Stimulated activated CD4-positive, alpha-beta T cell treated with anti-CD3 and anti-CD28 coated beads, Interleukin-15, amount 100 ng/mL, for 24 hours (primary cell): ENCODE measurements at regions not wholly inside any gene's neighbourhood (a gene's known extent, or its start where the extent isn't known, plus 50 kb on each side); places are given as distances from the start of the nearest gene placed in this dataset.

Experiments used
- DNase-seq: peaks from one replicate; pipeline ENCODE4 v3.0.0-alpha.2; 2020

DNA sequence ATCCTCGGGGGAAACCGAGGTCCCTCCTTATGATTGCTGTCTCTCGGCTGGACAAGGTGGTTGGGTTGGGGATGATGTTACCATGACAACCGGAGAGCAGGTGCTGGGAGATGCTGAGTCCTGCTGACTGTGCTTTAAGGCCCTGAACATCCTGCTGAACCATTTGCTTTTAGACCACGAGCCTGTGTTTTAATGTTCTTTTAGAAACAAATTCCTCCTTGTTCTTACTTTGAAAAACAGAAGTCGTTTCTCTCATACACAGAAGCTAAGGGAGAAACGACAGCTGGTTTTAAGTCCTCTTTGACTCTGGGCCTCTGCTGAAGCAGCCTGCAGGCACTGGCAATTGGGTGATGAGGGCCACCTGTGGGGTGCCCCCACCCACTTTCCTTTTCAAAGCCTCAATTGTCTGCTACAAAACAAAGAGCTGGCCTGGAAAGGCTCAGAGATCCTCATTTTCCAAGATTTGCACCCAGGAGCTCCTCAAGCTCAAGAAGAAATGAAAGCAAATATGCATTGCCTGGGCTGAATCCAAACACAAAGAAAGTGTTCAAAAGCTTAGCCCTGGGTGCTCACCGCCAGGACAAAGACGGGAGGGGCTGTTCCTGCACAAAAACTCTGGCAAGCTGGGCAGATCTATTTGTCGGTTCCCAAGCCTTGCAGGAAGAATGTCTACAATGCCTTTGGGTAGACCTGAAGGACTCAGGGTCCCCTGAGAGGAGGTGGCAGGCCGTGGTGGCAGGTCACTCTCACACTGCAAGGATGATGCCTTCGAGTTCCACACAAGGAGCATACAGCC is 90.0 kb upstream of the CLMN start:
- no peak for DNase-seq

DNA sequence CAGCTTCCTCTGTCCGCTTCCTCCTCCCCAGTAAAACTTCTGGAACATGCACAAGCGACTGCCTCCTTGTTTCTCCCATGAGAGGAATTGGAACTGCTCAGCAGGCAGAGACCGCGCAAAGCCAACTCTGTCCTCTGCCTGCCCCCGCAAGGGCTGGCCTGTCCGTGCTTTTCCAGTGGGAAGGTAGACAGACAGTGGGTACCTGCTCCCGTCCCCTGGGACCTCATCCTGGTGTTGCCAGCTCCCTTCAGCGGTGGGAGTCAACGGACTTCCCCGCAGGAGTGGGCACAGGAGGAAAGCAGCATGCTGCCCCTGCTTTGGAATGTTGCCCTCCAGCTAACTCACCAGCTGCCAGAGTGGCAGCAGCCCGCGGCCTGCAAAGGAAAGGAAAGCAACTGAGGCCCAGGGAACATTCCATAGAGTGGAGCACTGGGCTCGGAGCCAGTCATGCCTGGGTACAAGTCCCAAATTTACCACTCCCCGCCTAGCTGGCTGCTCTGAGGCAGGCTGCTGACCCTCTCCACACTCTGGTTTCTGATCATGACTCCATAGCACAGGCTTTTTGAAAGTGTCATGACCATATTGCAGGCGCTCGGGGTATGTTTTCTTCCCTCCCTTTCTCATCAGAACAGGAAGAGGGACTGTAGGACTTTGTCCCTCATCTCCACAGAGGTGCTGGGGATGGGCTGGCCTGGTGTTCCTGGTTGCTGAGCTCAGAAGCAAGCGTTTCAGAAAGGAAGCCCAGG is 89.2 kb upstream of the CLMN start:
- no peak for DNase-seq

DNA sequence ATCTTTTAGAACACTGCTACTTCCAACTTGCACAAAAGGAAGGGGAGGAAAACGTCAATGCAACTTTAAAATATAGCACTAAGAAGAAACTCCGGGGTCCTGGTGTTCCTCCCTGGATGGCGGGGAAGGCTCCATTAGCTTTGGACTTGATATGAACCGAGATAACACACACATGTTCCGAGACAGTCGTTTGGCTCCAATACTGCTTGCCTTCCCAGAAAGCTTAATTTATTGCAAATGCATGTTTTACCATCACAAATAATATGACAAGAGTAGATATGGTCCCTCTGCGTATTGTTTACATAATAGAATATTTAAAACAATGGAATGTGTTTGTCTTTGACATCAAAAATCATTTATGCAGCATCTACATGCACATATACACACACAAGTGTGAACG is 87.6 kb upstream of the CLMN start:
- no peak for DNase-seq

DNA sequence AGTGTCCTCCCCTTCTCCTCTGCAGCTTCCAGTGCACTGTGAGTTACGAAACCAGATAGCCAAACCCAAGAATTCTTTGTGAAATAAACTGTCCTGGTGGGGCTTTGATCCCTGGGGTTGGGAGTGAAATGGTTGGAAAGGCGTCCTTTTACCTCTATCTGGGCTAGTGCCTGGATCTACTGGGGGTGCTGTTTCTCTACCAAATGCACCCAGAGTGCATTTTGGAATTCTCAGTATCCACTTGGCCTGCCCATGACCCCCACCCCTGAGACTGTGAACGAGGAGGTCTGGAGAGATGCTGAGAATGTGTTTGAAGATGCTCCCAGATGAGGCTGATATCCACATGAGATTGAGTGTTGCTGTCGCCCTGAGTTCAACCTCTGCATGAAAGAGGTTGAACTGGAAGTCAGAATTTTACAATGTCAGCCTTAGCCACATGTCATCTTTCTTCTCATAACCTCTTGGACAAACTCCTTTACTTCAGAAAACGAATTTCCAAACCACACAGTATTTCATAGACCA is 87.1 kb upstream of the CLMN start:
- DNase-seq = no peak

DNA sequence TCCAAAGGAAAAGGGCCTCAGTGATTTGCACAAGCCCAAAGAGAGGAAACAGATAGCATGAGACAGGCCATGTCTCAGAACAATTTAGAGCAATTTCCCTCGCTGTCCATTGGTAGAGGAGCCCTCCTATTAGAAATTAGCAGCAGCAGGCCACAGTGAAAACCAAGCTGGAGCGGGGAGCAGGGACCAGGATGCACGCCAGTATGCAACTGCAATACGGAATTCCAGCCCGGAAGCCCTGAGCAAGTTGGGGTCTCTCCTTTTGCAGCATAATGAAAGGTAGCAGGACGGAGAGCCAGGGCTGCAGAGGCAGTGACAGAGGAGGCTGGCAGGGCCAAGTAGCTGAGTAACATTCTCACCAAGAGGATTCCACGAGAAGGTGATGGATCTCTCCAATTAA is 84.9 kb upstream of the CLMN start:
- no peak for DNase-seq

DNA sequence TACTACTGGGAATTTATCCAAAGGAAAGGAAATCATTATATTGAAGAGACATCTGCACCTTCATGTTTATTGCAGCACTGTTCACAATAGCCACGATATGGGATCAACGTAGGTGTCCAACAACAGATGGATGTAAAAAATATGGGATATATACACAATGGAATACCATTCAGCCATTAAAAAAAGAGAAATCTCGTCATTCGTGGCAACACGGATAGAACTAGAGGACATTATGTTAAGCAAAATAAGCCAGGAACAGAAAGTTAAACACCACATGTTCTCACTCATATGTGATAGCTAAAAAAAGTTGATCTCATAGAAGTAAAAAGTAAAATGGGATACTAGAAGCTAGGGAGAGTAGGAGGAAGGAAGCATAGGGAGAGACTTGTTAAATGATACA is 82.9 kb upstream of the CLMN start:
- DNase-seq = no peak

DNA sequence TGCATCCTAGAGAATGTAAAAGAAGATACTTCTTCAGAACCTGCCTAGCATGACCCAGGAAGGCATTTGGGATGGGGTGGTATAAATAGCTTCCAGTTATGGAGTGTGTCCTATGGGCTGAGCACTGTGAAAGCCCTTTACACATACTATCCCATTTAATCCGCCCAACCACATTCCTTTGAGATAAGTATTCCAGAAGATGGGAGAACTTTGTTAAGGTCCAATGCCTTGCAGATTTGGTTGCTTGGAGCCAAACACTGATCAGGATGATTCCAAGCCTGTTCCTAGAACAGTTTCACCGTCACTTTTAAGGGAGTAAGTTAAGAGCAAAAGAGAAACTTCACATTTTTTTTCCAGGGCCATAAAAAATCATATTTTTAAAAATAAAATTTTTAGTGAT is 82.5 kb upstream of the CLMN start:
- no peak for DNase-seq

DNA sequence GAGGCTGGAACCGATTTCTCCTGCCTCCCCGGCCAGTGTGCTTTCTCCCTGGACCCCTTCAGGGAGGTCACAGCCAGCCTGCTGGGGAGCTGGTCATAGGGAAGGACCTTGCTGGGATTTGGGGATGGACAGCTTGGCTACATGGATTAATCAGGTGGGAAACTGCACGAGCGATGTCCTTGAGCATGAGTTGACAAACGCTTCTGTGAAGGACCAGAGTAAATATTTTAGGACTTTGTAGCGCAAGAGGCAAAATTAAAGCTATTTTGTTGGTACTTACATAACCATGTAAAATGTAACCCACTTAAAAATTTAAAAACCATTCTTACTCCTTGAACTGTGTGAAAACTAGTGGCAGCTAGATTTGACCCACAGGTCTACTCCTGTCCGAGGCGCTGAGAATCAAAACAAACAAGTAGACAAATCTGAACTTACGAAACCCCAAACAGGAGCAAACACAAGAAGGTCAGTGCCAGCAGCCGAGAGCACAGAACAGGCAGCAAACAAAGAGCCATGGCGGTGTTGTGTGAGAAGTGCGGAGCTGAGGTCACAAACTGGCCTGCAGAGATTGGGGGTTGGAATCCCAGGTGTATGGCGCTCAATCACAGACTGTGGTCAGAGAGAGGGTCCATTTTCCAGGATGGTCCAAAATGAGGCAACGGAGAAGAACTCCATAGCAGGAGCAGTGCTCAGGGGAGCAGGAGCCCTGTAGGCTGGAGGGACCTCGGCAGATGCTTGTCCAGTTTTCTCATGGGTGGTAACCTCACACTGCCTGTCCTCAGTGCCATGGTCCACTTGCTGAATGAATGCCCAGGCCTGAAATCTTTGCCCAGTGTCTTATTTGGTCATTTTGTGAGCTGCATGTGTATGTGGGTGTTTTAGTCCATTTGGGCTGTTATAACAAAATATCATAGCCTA is 79.2 kb upstream of the CLMN start:
- DNase-seq = no peak

DNA sequence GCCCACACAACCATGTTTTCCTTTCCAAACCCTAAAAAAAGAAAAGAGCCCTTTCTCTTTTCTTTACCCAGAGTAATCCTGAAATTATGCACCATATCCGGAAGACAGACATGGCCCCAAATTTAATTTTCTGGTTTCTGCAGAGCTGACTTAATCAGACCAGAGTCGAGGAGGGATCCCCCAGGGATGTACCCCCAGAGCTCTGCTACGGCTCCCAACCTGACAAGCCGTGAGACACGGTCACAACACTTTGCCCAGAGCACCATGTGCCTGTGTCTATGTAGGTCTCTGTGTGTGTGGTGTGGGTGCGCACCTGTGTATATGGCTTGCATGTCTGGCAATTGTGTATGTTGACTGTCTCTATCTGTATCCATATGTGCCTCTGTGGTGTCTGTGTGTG is 77.6 kb upstream of the CLMN start:
- no peak for DNase-seq

DNA sequence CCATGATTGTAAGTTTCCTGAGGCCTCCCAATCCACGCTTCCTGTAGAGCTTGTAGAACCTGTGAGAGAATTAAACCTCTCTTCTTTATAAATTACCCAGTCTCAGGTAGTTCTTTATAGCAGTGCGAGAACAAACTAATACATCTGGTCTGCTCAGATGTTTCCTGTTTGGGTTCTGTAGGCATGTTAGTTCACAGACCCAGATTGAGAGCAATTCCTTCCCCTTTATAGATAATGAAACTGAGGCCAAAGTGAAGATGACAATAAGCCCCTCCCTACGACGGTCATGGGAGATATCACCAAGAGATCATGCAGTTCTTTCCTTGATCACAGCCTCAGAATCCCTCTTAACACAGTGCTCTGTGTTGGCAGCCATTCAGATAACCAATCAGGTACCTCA is 76.5 kb upstream of the CLMN start:
- DNase-seq = no peak

DNA sequence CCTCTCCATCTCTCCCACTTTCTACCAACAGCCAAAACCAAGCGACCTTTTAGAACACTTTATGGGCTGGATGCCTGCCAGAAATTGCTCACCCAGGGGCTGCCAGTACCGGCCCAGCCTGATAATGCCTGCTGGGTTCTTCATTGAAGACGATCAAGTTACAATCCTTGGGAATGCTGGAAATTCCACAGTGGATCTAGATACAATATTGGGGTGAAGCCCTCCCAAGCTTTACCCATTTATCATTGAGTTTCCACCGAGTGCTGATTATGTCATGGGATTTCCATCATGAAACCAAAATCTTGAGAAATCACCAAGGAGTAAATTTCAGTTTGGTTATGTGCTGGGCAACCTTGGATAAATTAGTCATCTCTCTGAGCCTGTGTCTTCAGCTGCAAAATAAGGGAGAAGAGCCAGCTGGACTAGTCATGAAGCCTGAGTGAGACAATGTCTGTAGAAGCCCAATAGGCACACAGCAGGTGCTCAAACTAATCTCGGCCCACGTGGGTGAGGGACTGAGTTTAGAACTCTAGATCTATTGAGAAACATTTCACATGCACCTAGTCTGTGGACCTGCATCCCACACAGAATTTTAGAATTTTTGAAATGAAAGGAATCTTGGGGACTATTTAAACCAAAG is 75.5 kb upstream of the CLMN start:
- no peak for DNase-seq

DNA sequence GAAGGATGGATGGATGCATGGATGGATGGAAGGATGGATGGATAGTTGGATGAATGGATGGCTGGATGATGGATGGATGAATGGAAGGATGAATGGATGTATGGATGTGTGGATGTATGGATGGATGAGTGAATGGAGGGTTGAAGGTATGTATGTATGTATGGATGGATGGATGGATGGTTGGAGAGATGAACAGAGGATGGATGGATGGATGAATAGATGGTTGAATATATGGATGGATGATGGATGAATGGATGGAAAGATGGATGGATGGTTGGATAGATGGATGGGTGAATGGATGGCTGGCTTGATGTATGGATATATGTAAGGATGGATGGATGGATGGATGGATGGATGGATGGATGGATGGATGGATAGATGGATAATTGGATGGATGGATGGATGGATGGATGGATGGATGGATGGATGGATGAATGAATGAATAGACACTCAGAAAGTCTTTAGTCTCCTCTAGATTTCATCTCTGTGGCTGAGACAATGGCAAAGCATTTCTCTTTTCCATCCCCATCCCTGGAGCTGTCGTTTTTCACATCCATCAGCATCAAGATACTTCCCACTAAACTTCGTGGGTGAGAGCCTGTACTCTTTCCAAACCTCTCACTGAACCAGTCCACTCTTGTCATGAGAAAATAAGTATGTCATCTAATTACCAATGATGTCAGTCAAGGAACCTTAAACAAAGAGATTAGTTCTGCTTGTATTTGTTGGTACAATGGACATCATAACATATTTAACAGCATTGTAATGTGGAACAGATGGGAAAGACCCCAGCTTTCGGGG is 74.8 kb upstream of the CLMN start:
- no peak for DNase-seq

DNA sequence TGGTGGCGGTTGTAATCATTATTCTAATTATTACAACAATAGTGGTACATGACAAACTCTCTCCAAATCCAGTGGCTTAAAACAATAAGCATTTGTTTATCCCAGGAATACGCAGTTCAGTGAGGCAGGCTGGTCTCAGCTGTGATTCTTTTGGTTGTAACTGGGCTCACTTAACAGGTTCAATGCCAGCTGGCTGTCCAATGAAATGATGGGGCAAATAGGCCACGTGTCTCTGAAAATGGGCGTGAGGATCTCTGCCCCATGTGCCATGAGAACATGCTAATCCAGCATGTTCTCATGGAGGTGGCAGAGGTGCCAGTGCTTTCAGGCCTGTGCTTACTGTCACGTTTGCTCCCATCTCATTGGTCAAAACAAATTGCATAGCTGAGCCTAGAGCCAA is 73.1 kb upstream of the CLMN start:
- no peak for DNase-seq

DNA sequence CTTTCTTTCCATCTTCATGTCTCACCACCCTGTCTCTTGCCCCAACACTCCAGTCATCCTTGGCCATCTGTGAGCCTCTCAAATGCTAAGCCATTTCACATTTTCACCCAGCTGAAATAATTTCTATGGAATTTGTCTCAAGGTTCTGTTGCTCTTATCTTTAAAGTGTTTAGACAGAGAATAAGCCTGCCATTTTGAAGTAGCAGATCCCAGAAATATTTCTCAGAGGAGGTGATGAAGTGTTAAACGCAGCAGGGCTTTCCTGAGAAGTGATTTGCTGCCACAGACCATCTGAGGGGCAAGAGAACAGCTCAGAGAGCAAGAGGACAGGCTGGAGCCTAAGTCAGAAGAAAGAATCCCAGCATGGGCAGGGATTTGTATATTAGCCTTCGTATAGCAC is 71.6 kb upstream of the CLMN start:
- no peak for DNase-seq

DNA sequence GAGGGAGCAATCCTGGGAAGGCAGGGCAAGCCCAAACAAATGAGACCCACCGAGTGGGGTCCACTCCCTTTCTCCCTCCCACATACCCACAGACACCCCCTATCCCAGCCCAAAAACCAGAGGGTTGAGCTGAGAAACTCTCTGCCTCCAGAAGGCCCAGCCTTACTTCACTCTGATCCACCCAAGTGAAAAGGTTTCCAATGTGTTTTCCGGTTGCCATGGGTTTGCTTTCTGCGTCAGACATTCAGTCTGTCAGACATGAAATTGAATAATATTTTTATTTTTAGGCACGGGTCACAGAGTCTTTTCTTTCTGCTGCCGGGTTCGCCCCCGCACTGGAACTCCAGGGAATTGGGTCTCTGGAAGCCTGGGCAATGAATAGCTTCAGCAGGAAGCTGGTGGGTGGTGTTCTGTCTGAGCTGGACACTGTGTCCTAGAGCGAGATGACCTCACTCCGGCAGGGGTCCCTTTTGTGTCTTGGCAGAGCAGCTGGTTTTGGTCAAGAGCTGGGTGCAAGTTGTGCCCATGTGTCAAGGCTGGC is 69.8 kb upstream of the CLMN start:
- no peak for DNase-seq

DNA sequence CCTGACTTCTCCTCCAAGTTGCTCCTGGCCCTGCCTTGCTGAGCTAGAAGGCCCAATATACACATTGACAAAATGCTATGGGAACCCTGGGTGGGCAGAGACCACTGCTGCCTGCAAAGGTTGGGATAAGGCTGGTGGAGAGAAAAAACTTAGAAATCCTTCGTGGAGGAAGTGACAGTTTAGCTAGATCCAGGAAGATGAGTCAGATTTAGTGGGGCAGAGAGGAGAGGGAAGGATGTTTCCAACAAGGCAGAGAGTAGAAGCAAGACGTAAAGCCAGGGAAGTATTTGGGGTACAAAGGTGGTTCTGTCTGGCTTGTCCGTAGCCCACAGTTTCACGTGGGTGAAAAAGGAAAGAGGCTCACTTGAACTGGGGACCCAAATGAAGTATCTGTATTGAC is 69.0 kb upstream of the CLMN start:
- DNase-seq = no peak

DNA sequence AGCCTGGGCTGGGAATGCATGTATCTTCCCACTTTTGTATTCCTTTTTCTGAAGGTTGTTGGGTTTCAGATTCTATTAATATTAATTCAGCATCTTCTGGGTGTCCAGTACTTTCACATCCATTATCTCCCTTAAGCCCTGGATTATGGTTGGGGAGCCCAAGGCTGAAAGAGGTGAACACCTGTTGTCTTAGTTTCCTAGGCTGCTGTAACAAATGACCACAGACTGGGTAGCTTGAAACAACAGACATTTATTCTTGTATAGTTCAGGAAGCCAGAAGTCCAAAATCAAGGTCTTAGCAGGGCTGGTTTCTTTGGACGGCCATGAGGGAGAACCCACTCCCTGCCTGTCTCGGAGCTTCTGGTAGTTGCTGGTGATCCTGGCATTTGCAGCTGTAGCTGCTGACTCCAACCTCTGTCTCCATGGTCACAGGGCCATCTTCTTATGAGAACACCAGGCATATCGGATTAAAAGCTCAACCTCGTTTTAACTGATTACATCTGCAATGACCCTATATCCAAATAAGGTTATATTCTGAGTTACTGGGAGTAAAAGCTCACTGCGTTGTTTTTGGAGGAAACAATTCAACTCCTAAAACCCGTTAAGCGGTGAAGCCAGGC is 68.2 kb upstream of the CLMN start:
- DNase-seq = no peak

DNA sequence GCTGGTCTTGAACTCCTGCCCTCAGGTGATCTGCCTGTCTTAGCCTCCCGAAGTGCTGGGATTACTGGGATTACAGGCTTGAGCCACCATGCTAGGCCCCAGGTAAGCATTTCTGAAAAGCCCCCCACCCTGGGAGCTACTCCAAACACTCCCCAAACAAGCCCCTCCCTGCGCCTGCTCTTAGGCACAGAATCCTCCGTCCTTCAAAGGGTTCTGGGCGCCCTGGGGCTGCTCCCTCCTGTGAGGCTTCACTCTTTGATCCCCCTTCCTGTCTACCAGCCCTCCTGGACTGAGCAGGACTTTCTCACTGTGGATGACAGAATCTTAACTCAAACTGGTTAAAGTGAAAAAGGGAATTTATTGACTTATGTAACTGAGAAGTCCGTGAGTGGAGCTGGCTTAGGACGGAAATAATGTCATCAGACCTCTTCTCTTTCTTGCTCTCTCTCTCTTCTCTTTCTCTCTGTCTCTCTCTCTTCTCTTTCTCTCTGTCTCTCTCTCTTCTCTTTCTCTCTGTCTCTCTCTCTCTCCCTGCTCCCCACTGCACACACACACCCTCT is 66.9 kb upstream of the CLMN start:
- no peak for DNase-seq

DNA sequence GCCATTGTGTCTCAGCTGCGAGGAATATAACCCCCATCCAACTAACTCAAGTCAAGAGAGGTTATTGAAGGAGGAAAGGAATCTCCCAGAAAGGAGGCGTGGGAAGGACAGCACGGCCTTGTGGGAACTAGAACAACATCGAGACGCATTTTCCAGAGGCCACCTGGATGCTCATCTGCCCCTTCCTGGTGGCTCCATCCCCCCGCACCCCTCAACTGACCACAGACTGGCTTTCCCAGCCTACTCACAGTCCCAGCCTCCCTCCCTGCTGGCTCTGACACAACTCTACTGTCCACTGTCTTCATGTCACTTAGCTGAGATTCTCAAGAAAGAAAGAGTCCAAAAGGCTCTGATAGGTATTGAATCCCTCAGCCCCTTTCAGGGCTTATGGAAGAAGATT is 66.0 kb upstream of the CLMN start:
- no peak for DNase-seq

DNA sequence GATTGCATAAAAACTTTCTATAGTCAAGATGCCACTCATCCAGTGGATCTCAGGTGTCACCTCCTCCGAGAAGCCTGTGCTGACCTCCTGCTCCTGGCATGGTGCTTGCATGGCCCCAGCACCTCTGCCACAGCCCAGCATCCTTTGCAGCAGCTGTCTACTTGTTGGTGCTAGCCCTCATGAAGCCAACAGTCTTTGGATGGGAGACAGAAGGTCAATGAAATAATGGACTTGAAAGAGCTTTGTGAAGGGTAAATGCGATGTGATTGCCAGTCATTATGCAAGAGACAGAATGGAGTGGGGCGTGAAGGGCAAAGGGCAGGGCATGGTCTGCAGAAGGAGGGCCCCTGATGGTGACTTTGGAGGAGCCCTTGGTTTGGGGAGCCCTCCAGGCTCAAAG is 63.0 kb upstream of the CLMN start:
- DNase-seq = no peak

DNA sequence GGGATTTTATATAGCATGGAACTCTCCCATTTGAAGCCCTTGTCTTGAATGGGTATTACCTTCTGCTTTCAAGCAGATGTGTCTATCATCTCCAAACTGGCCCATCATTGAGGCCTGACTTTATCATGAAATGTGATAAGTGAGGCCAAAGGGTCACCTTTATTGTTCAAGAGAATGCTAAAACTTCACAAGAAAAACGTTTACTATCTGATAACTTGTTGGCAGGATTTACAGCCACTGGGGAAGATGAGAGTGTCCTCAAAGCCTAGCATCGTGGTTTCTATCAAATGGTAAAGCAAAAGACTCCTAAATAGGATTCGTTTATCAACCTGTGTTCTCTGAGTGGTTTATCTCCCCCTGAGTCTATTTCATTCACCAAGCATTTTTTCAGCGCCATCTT is 62.0 kb upstream of the CLMN start:
- no peak for DNase-seq
